Lung (tissue), 11 donors: ENCODE measurements at regions not wholly inside any gene's neighbourhood (a gene's known extent, or its start where the extent isn't known, plus 50 kb on each side); places are given as distances from the start of the nearest gene placed in this dataset.

Experiments
- ATAC-seq: fragments of 200-7000 bp; cut with Tn5 transposase; one replicate; pipeline ENCODE4 v1.9.1; 2020; ENCODE audit warnings: moderate number of reproducible peaks; ENCODE audit not compliant: insufficient read depth, low FRiP score
- DNase-seq, 3 donors: peaks; one replicate each; pipeline ENCODE4 v3.0.0-alpha.2; 2013 to 2017
- H3K27ac ChIP-seq, 2 donors: one replicate each; pipeline ENCODE4 v1.5.1; 2013; ENCODE audit warnings: mild to moderate bottlenecking in 2 of 2, moderate library complexity in 2 of 2, control low read depth in 1 of 2, inconsistent platforms in 1 of 2, low read depth in 1 of 2, low read length in 1 of 2
- H3K27me3 ChIP-seq, 3 donors: one replicate each; pipeline ENCODE4 v1.5.1; 2013; ENCODE audit warnings: low read length in 2 of 3; ENCODE audit not compliant: control insufficient read depth in 3 of 3, insufficient read depth in 3 of 3
- H3K36me3 ChIP-seq, 4 donors: one replicate each; pipeline ENCODE4 v1.5.1; 2013; ENCODE audit warnings: low read length in 4 of 4, mild to moderate bottlenecking in 1 of 4, moderate library complexity in 1 of 4; ENCODE audit not compliant: control insufficient read depth in 4 of 4, insufficient read depth in 4 of 4
- H3K4me1 ChIP-seq, 5 donors: one replicate each; pipeline ENCODE4 v1.5.1; 2013; ENCODE audit warnings: low read length in 5 of 5, mild to moderate bottlenecking in 2 of 5, moderate library complexity in 1 of 5; ENCODE audit not compliant: control insufficient read depth in 5 of 5, insufficient read depth in 5 of 5
- H3K4me3 ChIP-seq: one replicate; pipeline ENCODE4 v1.5.1; 2013; ENCODE audit warnings: mild to moderate bottlenecking, control low read depth, moderate library complexity
- H3K9ac ChIP-seq, 2 donors: one replicate each; pipeline ENCODE4 v1.5.1; 2013; ENCODE audit warnings: low read length in 2 of 2, control low read depth in 1 of 2; ENCODE audit not compliant: insufficient read depth in 1 of 2
- H3K9me3 ChIP-seq, 4 donors: one replicate each; pipeline ENCODE4 v1.5.1; 2013; ENCODE audit warnings: low read length in 3 of 4, mild to moderate bottlenecking in 1 of 4, moderate library complexity in 1 of 4; ENCODE audit not compliant: control insufficient read depth in 4 of 4, insufficient read depth in 3 of 4
- CTCF ChIP-seq: IDR thresholded peaks from 2 replicates; pipeline ENCODE4 v1.5.1; 2012; ENCODE audit warnings: mild to moderate bottlenecking; ENCODE audit errors: control extremely low read depth, extremely low read depth
- WGBS, 2 donors: extraction: QIAGEN DNeasy Blood & Tissue Kit; methylation state at CpG; one replicate each; pipeline ENCODE4 v1.1.7; 2013; 5-methylcytosine and 5-hydroxymethylcytosine counted together
- donor health status: control.
- donor health status: control.
- donor health status: Bipolar disorder and iron deficiency.
- donor health status: healthy.
- donor health status: DM: yes; HTN: yes; CAD: no.

GRCh38 chrX:20487227-20487626 lies 220.5 kb upstream of the RPS6KA3 start:
- Histone ChIP-seq H3K9me3 (no peaks in the 10 kb centered on the region), H3K9ac (no peak overlapping the region), H3K4me1 (no peaks in the 10 kb centered on the region), H3K27ac (no peak overlapping the region), H3K36me3 (no peaks in the 10 kb centered on the region), H3K4me3 (no peak overlapping the region), H3K27me3 (peaks cover 0 to 28% (median 8%) of the 10 kb centered on the region in 3 donors)
- no peak for TF ChIP-seq CTCF
- ATAC-seq (no peak), DNase-seq (no peak)
- 69 to 85% methylated on average over 1 of the region's 1 CpG for WGBS, 2 donors

GRCh38 chrX:20481632-20482031 lies 214.9 kb upstream of the RPS6KA3 start:
- no peak for ATAC-seq
- WGBS, 2 donors: 61 to 83% methylated on average over 2 of the region's 2 CpGs
- Histone ChIP-seq H3K4me3 (no peak overlapping the region), H3K36me3 (no peaks in the 10 kb centered on the region), H3K4me1 (no peaks in the 10 kb centered on the region), H3K9me3 (no peaks in the 10 kb centered on the region), H3K27ac (no peak overlapping the region), H3K9ac (no peak overlapping the region), H3K27me3 (peaks cover 0 to 38% (median 9%) of the 10 kb centered on the region in 3 donors)
- no peak for DNase-seq
- no peak for TF ChIP-seq CTCF

GRCh38 chrX:20479896-20480295 lies 213.2 kb upstream of the RPS6KA3 start:
- no peak for ATAC-seq
- peak in 2 of 3 donors; percentile 32 to 35 for DNase-seq
- Histone ChIP-seq H3K4me3 (no peak overlapping the region), H3K27ac (no peak overlapping the region), H3K36me3 (no peaks in the 10 kb centered on the region), H3K9ac (no peak overlapping the region), H3K9me3 (no peaks in the 10 kb centered on the region), H3K4me1 (no peaks in the 10 kb centered on the region), H3K27me3 (peaks cover 0 to 36% (median 9%) of the 10 kb centered on the region in 3 donors)
- no peak for TF ChIP-seq CTCF
- 57 to 67% methylated on average over 4 of the region's 4 CpGs for WGBS, 2 donors

GRCh38 chrX:20479048-20479447 lies 212.3 kb upstream of the RPS6KA3 start:
- 69 to 100% methylated on average over 2 of the region's 2 CpGs for WGBS, 2 donors
- TF ChIP-seq CTCF: no peak
- ATAC-seq: no peak
- Histone ChIP-seq H3K27me3 (peaks cover 0 to 39% (median 10%) of the 10 kb centered on the region in 3 donors), H3K36me3 (no peaks in the 10 kb centered on the region), H3K4me1 (no peaks in the 10 kb centered on the region), H3K9me3 (no peaks in the 10 kb centered on the region), H3K4me3 (no peak overlapping the region), H3K27ac (no peak overlapping the region), H3K9ac (no peak overlapping the region)
- DNase-seq: no peak
